D721Med (cell line): ENCODE measurements at regions not wholly inside any gene's neighbourhood (a gene's known extent, or its start where the extent isn't known, plus 50 kb on each side); places are given as distances from the start of the nearest gene placed in this dataset.

ENCODE experiments used
- DNase-seq: peaks from one replicate; pipeline ENCODE4 v3.0.0; 2011; ENCODE audit warnings: low spot score; ENCODE audit not compliant: insufficient read length
- FAIRE-seq: peaks from 2 replicates; lab custom pipeline; 2011; peaks lifted over from hg19 to GRCh38; lab: Jason Lieb, UNC
- CTCF ChIP-seq: IDR thresholded peaks from 2 replicates; pipeline ENCODE4 v1.5.1; 2012; ENCODE audit warnings: mild to moderate bottlenecking, control low read depth; ENCODE audit not compliant: insufficient read depth; ENCODE audit errors: missing control alignments

- FAIRE-seq = no peak
- TF ChIP-seq CTCF = no peak
Observed at GRCh38 chr3:110628650-110629301, 442.8 kb upstream of the NECTIN3 start.

GRCh38 chr3:110629917-110630316 lies 441.7 kb upstream of the NECTIN3 start:
- no peak for FAIRE-seq
- no peak for TF ChIP-seq CTCF
- DNase-seq = no peak

More at GRCh38 chr3:110628650-110629301, 442.8 kb upstream of the NECTIN3 start:
- no peak for DNase-seq

GRCh38 chr3:110644203-110644602 lies 427.4 kb upstream of the NECTIN3 start:
- no peak for TF ChIP-seq CTCF
- DNase-seq (no peak), FAIRE-seq (no peak)

- DNase-seq (no peak), FAIRE-seq (no peak)
- no peak for TF ChIP-seq CTCF
Observed at GRCh38 chr3:110646055-110646454, 425.6 kb upstream of the NECTIN3 start.

GRCh38 chr3:110646496-110646895 lies 425.1 kb upstream of the NECTIN3 start:
- no peak for FAIRE-seq

GRCh38 chr3:110647586-110647985 lies 424.0 kb upstream of the NECTIN3 start:
- DNase-seq = no peak
- no peak for TF ChIP-seq CTCF
- no peak for FAIRE-seq

More at GRCh38 chr3:110646496-110646895, 425.1 kb upstream of the NECTIN3 start:
- no peak for DNase-seq
- no peak for TF ChIP-seq CTCF

- no peak for TF ChIP-seq CTCF
- no peak for FAIRE-seq
- no peak for DNase-seq
Observed at GRCh38 chr3:110650741-110651140, 420.9 kb upstream of the NECTIN3 start.
